GM23338 (cell line): ENCODE measurements at regions not wholly inside any gene's neighbourhood (a gene's known extent, or its start where the extent isn't known, plus 50 kb on each side); places are given as distances from the start of the nearest gene placed in this dataset.

Experiments used
- ATAC-seq: fragments of 200-7000 bp; cut with Tn5 transposase; 3 replicates; pipeline ENCODE4 v1.9.1; 2020
- DNase-seq: peaks from one replicate; pipeline ENCODE4 v3.0.0-alpha.2; 2015; ENCODE audit warnings: low spot score
- H2AFZ ChIP-seq: fragments of 200-600 bp; sonication (generic); 2 replicates; pipeline ENCODE4 v1.8.0; 2016; ENCODE audit warnings: antibody characterized with exemption, mild to moderate bottlenecking, moderate library complexity
- H3F3A ChIP-seq: fragments of 200-600 bp; sonication (generic); replicated peaks from 2 replicates; pipeline ENCODE4 v1.8.0; 2017; ENCODE audit warnings: antibody characterized with exemption, mixed run types, low read depth
- H3K27ac ChIP-seq: fragments of 200-600 bp; sonication (generic); 2 replicates; pipeline ENCODE4 v1.6.1; 2016; ENCODE audit warnings: low read depth
- H3K27me3 ChIP-seq: fragments of 200-600 bp; sonication (generic); 2 replicates; pipeline ENCODE4 v1.8.0; 2016; ENCODE audit warnings: mild to moderate bottlenecking, mixed run types, moderate library complexity; ENCODE audit not compliant: insufficient read depth
- H3K36me3 ChIP-seq: fragments of 200-600 bp; sonication (generic); 2 replicates; pipeline ENCODE4 v1.8.0; 2016; ENCODE audit warnings: mild to moderate bottlenecking; ENCODE audit not compliant: insufficient read depth
- H3K4me1 ChIP-seq: fragments of 200-600 bp; sonication (generic); 2 replicates; pipeline ENCODE4 v1.8.0; 2016; ENCODE audit warnings: mild to moderate bottlenecking, moderate library complexity; ENCODE audit not compliant: insufficient read depth
- H3K4me2 ChIP-seq: fragments of 200-600 bp; sonication (generic); 2 replicates; pipeline ENCODE4 v1.7.1; 2017; ENCODE audit warnings: mixed run types
- H3K4me3 ChIP-seq: fragments of 200-600 bp; sonication (generic); 2 replicates; pipeline ENCODE4 v1.6.1; 2016; ENCODE audit warnings: mixed run types
- H3K79me2 ChIP-seq: fragments of 200-600 bp; sonication (generic); replicated peaks from 2 replicates; pipeline ENCODE4 v1.8.0; 2017; ENCODE audit warnings: mild to moderate bottlenecking; ENCODE audit not compliant: insufficient read depth
- H3K9me2 ChIP-seq: fragments of 200-600 bp; sonication (generic); 2 replicates; pipeline ENCODE4 v1.8.0; 2017; ENCODE audit not compliant: insufficient read depth
- H4K20me1 ChIP-seq: fragments of 200-600 bp; sonication (generic); replicated peaks from 2 replicates; pipeline ENCODE4 v1.8.0; 2017; ENCODE audit warnings: mild to moderate bottlenecking; ENCODE audit not compliant: insufficient read depth
- H3K27ac Mint-ChIP-seq: 2 replicates; pipeline ENCODE4 v1.8.0; 2020; ENCODE audit warnings: inconsistent platforms, mild to moderate bottlenecking, moderate library complexity, mixed read lengths
- H3K27me3 Mint-ChIP-seq: 3 replicates; pipeline ENCODE4 v1.8.0; 2022; ENCODE audit warnings: low read depth, mild to moderate bottlenecking, moderate library complexity, mixed read lengths, inconsistent platforms; ENCODE audit not compliant: insufficient read depth, poor library complexity
- H3K36me3 Mint-ChIP-seq: 3 replicates; pipeline ENCODE4 v1.8.0; 2021; ENCODE audit warnings: low read depth, mild to moderate bottlenecking, inconsistent platforms, moderate library complexity, mixed read lengths
- H3K4me1 Mint-ChIP-seq: 3 replicates; pipeline ENCODE4 v1.8.0; 2020; ENCODE audit warnings: mild to moderate bottlenecking, inconsistent platforms, mixed read lengths
- H3K4me3 Mint-ChIP-seq: 3 replicates; pipeline ENCODE4 v1.8.0; 2021; ENCODE audit warnings: moderate library complexity, mild to moderate bottlenecking, inconsistent platforms, mixed read lengths
- H3K9me3 Mint-ChIP-seq: 3 replicates; pipeline ENCODE4 v1.8.0; 2020; ENCODE audit warnings: moderate library complexity, mild to moderate bottlenecking, inconsistent platforms, mixed read lengths
- CREB1 ChIP-seq: fragments of 250-450 bp; sonication (Bioruptor Pico); IDR thresholded peaks from 2 replicates; pipeline ENCODE4 v1.5.0; 2020; ENCODE audit warnings: low read depth, mild to moderate bottlenecking, moderate library complexity
- CTCF ChIP-seq, 2 experiments: fragments of 200-600 bp in 1 of 2; sonication (generic) in 1 of 2; conservative IDR thresholded peaks; 2 replicates each; pipeline versions ENCODE4 v1.5.1 to v1.6.1; 2016 to 2017; ENCODE audit warnings: antibody characterized with exemption in 2 of 2, low read depth in 2 of 2, mild to moderate bottlenecking in 2 of 2, moderate library complexity in 1 of 2
- ETS1 ChIP-seq: IDR thresholded peaks from 2 replicates; pipeline ENCODE4 v1.6.1; 2016; ENCODE audit warnings: antibody characterized with exemption
- EZH2 ChIP-seq: fragments of 200-600 bp; sonication (generic); IDR thresholded peaks from one replicate; pipeline ENCODE4 v1.8.0; 2017; ENCODE audit warnings: antibody characterized with exemption, mild to moderate bottlenecking, low read depth; ENCODE audit not compliant: unreplicated experiment
- EZH2phosphoT487 ChIP-seq: fragments of 200-600 bp; sonication (generic); IDR thresholded peaks from one replicate; pipeline ENCODE4 v1.8.1; 2018; ENCODE audit warnings: antibody characterized with exemption; ENCODE audit not compliant: unreplicated experiment
- JUNB ChIP-seq: IDR thresholded peaks from one replicate; pipeline ENCODE4 v1.6.1; 2016; ENCODE audit warnings: antibody characterized with exemption; ENCODE audit not compliant: unreplicated experiment
- POLR2AphosphoS5 ChIP-seq: IDR thresholded peaks from 2 replicates; pipeline ENCODE4 v1.6.1; 2016; ENCODE audit warnings: antibody characterized with exemption, low read depth
- REST ChIP-seq: IDR thresholded peaks from one replicate; pipeline ENCODE4 v1.6.1; 2018; ENCODE audit warnings: antibody characterized with exemption; ENCODE audit not compliant: unreplicated experiment
- STAT1 ChIP-seq: IDR thresholded peaks from one replicate; pipeline ENCODE4 v1.6.1; 2016; ENCODE audit warnings: antibody characterized with exemption; ENCODE audit not compliant: unreplicated experiment
- ZNF114 ChIP-seq: fragments of 250-450 bp; sonication (Bioruptor Pico); IDR thresholded peaks from 2 replicates; pipeline ENCODE4 v1.5.0; 2020; ENCODE audit warnings: mild to moderate bottlenecking, moderate library complexity
- ZNF331 ChIP-seq: fragments of 250-450 bp; sonication (Bioruptor Pico); IDR thresholded peaks from 2 replicates; pipeline ENCODE4 v1.5.0; 2020; ENCODE audit warnings: low read depth, mild to moderate bottlenecking, moderate library complexity

GRCh38 chrX:98028691-98029090 is 1145.0 kb downstream of the RPA4 start (continued):
- no peak for TF ChIP-seq REST
- no peak for TF ChIP-seq ZNF114 (CRISPR knock-in tag)
- no peak for TF ChIP-seq JUNB
- TF ChIP-seq STAT1, result no peak
- TF ChIP-seq CREB1 (CRISPR knock-in tag), result no peak
- TF ChIP-seq POLR2AphosphoS5, result no peak
- no peak for TF ChIP-seq ZNF331
- TF ChIP-seq EZH2, result no peak
- TF ChIP-seq EZH2phosphoT487, result no peak

DNA sequence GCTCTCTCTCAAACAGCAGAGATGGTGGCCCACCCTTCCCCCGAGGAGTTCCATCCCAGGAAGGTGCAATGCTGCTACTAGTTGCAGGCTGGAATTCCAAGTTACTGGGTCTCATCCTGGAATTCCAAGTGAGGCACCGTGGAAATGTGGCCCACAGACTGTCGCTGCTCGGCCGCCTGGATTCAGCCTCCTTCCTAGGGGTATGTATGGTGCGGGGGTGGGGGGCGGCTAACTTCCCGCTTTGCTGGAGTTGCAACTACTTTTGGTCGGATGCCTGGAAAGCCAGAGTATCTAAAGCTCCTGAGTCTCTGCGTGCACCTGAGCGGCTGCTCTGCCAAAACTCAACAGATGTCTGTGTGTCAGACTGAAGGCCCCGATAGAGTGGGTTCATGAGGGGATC is 1146.2 kb downstream of the RPA4 start:
- Histone ChIP-seq H3K4me1 (no peaks in the 10 kb centered on the region), H3K9me2 (no peaks in the 10 kb centered on the region), H3K27me3 (no peaks in the 10 kb centered on the region), H4K20me1 (no peaks in the 10 kb centered on the region), H3K4me2 (no peak overlapping the region), H3K4me3 (no peak overlapping the region), H2AFZ (no peak overlapping the region), H3K79me2 (no peaks in the 10 kb centered on the region), H3F3A (no peaks in the 10 kb centered on the region), H3K27ac (no peak overlapping the region), H3K36me3 (no peaks in the 10 kb centered on the region)
- Mint-ChIP-seq H3K4me1 (no peaks in the 10 kb centered on the region), H3K27me3 (no peaks in the 10 kb centered on the region), H3K36me3 (peaks cover 20% of the 10 kb centered on the region; the same call in 2 of the 3 replicates), H3K9me3 (peaks cover 4% of the 10 kb centered on the region; the same call in 1 of the 3 replicates), H3K4me3 (no peak overlapping the region), H3K27ac (no peak overlapping the region)
- DNase-seq, result no peak
- ATAC-seq, result no peak
- no peak for TF ChIP-seq ZNF331
- no peak for TF ChIP-seq REST
- no peak for TF ChIP-seq ZNF114 (CRISPR knock-in tag)
- no peak for TF ChIP-seq EZH2
- TF ChIP-seq JUNB, result no peak
- no peak for TF ChIP-seq CTCF (conservative IDR thresholded peaks at IDR 0.05; ENCODE audit: low read depth in 2 of 2)
- TF ChIP-seq CREB1 (CRISPR knock-in tag), result no peak
- TF ChIP-seq ETS1, result no peak
- no peak for TF ChIP-seq POLR2AphosphoS5
- no peak for TF ChIP-seq EZH2phosphoT487
